ES-I3 (cell line): ENCODE measurements at regions not wholly inside any gene's neighbourhood (a gene's known extent, or its start where the extent isn't known, plus 50 kb on each side); places are given as distances from the start of the nearest gene placed in this dataset.

Experiments
- H3K36me3 ChIP-seq: 2 replicates; pipeline ENCODE4 v1.6.1; 2013; ENCODE audit warnings: mild to moderate bottlenecking, low read length, control low read depth, moderate library complexity; ENCODE audit not compliant: insufficient read depth
- H3K4me1 ChIP-seq: 2 replicates; pipeline ENCODE4 v1.6.1; 2013; ENCODE audit warnings: mild to moderate bottlenecking, control low read depth, low read length; ENCODE audit not compliant: insufficient read depth
- H3K9ac ChIP-seq: 2 replicates; pipeline ENCODE4 v1.6.1; 2013; ENCODE audit warnings: low read depth, mild to moderate bottlenecking, low read length, moderate library complexity
- H3K9me3 ChIP-seq: 2 replicates; pipeline ENCODE4 v1.6.1; 2013; ENCODE audit warnings: mild to moderate bottlenecking, low read length, moderate library complexity; ENCODE audit not compliant: control insufficient read depth, insufficient read depth

- no peak overlapping the region for H3K9ac ChIP-seq
- 0 out of 2 replicates have a peak, but pooled peaks cover 2% of the 10 kb centered on the region for H3K9me3 ChIP-seq
- H3K4me1 ChIP-seq = peaks cover 7% of the 10 kb centered on the region; the same call in 1 of the 2 replicates
- H3K36me3 ChIP-seq = no peaks in the 10 kb centered on the region
These were observed 176.8 kb upstream of the SAMSN1 start for GRCh38 chr21:14722841-14723483.

GRCh38 chr21:14720237-14720636 lies 174.1 kb upstream of the SAMSN1 start:
- H3K9me3 ChIP-seq = 0 out of 2 replicates have a peak, but pooled peaks cover 2% of the 10 kb centered on the region
- no peaks in the 10 kb centered on the region for H3K36me3 ChIP-seq
- H3K9ac ChIP-seq = no peak overlapping the region
- no peaks in the 10 kb centered on the region for H3K4me1 ChIP-seq

GRCh38 chr21:14718951-14719350 lies 172.8 kb upstream of the SAMSN1 start:
- Histone ChIP-seq H3K36me3 (no peaks in the 10 kb centered on the region), H3K9me3 (0 out of 2 replicates have a peak, but pooled peaks cover 2% of the 10 kb centered on the region), H3K4me1 (no peaks in the 10 kb centered on the region), H3K9ac (no peak overlapping the region)

- Histone ChIP-seq H3K4me1 (no peaks in the 10 kb centered on the region), H3K36me3 (no peaks in the 10 kb centered on the region), H3K9ac (no peak overlapping the region), H3K9me3 (no peaks in the 10 kb centered on the region; the same call in none of the 2 replicates)
These were observed 170.8 kb upstream of the SAMSN1 start for GRCh38 chr21:14716761-14717396.

GRCh38 chr21:14713109-14713508 lies 167.0 kb upstream of the SAMSN1 start:
- no peaks in the 10 kb centered on the region for H3K36me3 ChIP-seq

GRCh38 chr21:14712121-14712715 lies 166.1 kb upstream of the SAMSN1 start:
- Histone ChIP-seq H3K9me3 (no peaks in the 10 kb centered on the region; the same call in none of the 2 replicates), H3K4me1 (no peaks in the 10 kb centered on the region), H3K36me3 (no peaks in the 10 kb centered on the region), H3K9ac (no peak overlapping the region)

More at GRCh38 chr21:14713109-14713508, 167.0 kb upstream of the SAMSN1 start:
- Histone ChIP-seq H3K9me3 (no peaks in the 10 kb centered on the region; the same call in none of the 2 replicates), H3K4me1 (no peaks in the 10 kb centered on the region), H3K9ac (no peak overlapping the region)

GRCh38 chr21:14711287-14711686 lies 165.2 kb upstream of the SAMSN1 start:
- no peaks in the 10 kb centered on the region for H3K36me3 ChIP-seq
- H3K4me1 ChIP-seq = no peaks in the 10 kb centered on the region
- no peaks in the 10 kb centered on the region; the same call in none of the 2 replicates for H3K9me3 ChIP-seq
- H3K9ac ChIP-seq = no peak overlapping the region

GRCh38 chr21:14707511-14708020 lies 161.5 kb upstream of the SAMSN1 start:
- H3K4me1 ChIP-seq = no peaks in the 10 kb centered on the region
- H3K9me3 ChIP-seq = no peaks in the 10 kb centered on the region; the same call in none of the 2 replicates
- H3K9ac ChIP-seq = no peak overlapping the region
- no peaks in the 10 kb centered on the region for H3K36me3 ChIP-seq

GRCh38 chr21:14706712-14707510 lies 160.8 kb upstream of the SAMSN1 start:
- H3K9ac ChIP-seq = no peak overlapping the region
- H3K9me3 ChIP-seq = no peaks in the 10 kb centered on the region; the same call in 1 of the 2 replicates
- H3K36me3 ChIP-seq = no peaks in the 10 kb centered on the region
- peaks cover 2% of the 10 kb centered on the region; the same call in 1 of the 2 replicates for H3K4me1 ChIP-seq

- H3K4me1 ChIP-seq = peaks cover 4% of the 10 kb centered on the region; the same call in 1 of the 2 replicates
- H3K9me3 ChIP-seq = no peaks in the 10 kb centered on the region
- H3K36me3 ChIP-seq = no peaks in the 10 kb centered on the region
- H3K9ac ChIP-seq = no peak overlapping the region
These were observed 153.6 kb upstream of the SAMSN1 start for GRCh38 chr21:14699433-14700407.

GRCh38 chr21:14697769-14698168 lies 151.7 kb upstream of the SAMSN1 start:
- no peak overlapping the region for H3K9ac ChIP-seq
- no peaks in the 10 kb centered on the region for H3K36me3 ChIP-seq
- H3K9me3 ChIP-seq = no peaks in the 10 kb centered on the region
- H3K4me1 ChIP-seq = peaks cover 4% of the 10 kb centered on the region; the same call in 1 of the 2 replicates

- Histone ChIP-seq H3K9me3 (no peaks in the 10 kb centered on the region), H3K9ac (no peak overlapping the region), H3K36me3 (no peaks in the 10 kb centered on the region), H3K4me1 (no peaks in the 10 kb centered on the region)
These were observed 148.7 kb upstream of the SAMSN1 start for GRCh38 chr21:14694817-14695216.

- H3K36me3 ChIP-seq = no peaks in the 10 kb centered on the region
- no peaks in the 10 kb centered on the region for H3K4me1 ChIP-seq
- H3K9me3 ChIP-seq = no peaks in the 10 kb centered on the region
- H3K9ac ChIP-seq = no peak overlapping the region
These were observed 147.9 kb upstream of the SAMSN1 start for GRCh38 chr21:14693997-14694396.
